Liver (tissue), 8 donors: ENCODE measurements at regions not wholly inside any gene's neighbourhood (a gene's known extent, or its start where the extent isn't known, plus 50 kb on each side); places are given as distances from the start of the nearest gene placed in this dataset.

Experiments
- DNase-seq: peaks from one replicate; pipeline ENCODE4 v3.0.0-alpha.2; 2017; ENCODE audit warnings: low spot score
- H3K27ac ChIP-seq, 2 donors: one replicate each; pipeline ENCODE4 v1.7.0; 2013; ENCODE audit warnings: inconsistent platforms in 2 of 2, low read length in 2 of 2, control low read depth in 1 of 2, low read depth in 1 of 2, mild to moderate bottlenecking in 1 of 2
- H3K27me3 ChIP-seq, 4 donors: one replicate each; pipeline versions ENCODE4 v1.6.1 to v1.7.0; 2013; ENCODE audit warnings: low read length in 3 of 4, inconsistent platforms in 1 of 4, mild to moderate bottlenecking in 1 of 4, moderate library complexity in 1 of 4; ENCODE audit not compliant: control insufficient read depth in 4 of 4, insufficient read depth in 4 of 4
- H3K36me3 ChIP-seq, 4 donors: one replicate each; pipeline versions ENCODE4 v1.6.1 to v1.7.0; 2013; ENCODE audit warnings: low read length in 3 of 4, mild to moderate bottlenecking in 3 of 4, low read depth in 1 of 4, moderate library complexity in 1 of 4; ENCODE audit not compliant: control insufficient read depth in 4 of 4, insufficient read depth in 3 of 4
- H3K4me1 ChIP-seq, 4 donors: one replicate each; pipeline versions ENCODE4 v1.6.1 to v1.7.0; 2013; ENCODE audit warnings: low read length in 3 of 4, mild to moderate bottlenecking in 3 of 4, moderate library complexity in 1 of 4; ENCODE audit not compliant: control insufficient read depth in 4 of 4, insufficient read depth in 4 of 4
- H3K4me3 ChIP-seq, 3 donors: one replicate each; pipeline versions ENCODE4 v1.6.1 to v1.7.0; 2013; ENCODE audit warnings: low read length in 3 of 3, control low read depth in 1 of 3, low read depth in 1 of 3, mild to moderate bottlenecking in 1 of 3
- H3K9ac ChIP-seq, 2 donors: one replicate each; pipeline ENCODE4 v1.7.0; 2013; ENCODE audit warnings: low read length in 2 of 2, mild to moderate bottlenecking in 2 of 2, moderate library complexity in 2 of 2, control low read depth in 1 of 2, low read depth in 1 of 2
- H3K9me3 ChIP-seq, 4 donors: one replicate each; pipeline versions ENCODE4 v1.6.1 to v1.7.0; 2013; ENCODE audit warnings: low read length in 3 of 4; ENCODE audit not compliant: control insufficient read depth in 4 of 4
- EGR1 ChIP-seq, 2 donors: IDR thresholded peaks; 2 replicates each; pipeline ENCODE4 v1.6.1; 2016 to 2018; ENCODE audit warnings: antibody characterized with exemption in 2 of 2, low read depth in 2 of 2
- FOXA1 ChIP-seq: IDR thresholded peaks from 2 replicates; pipeline ENCODE4 v1.6.1; 2016; ENCODE audit warnings: antibody characterized with exemption
- FOXA2 ChIP-seq: IDR thresholded peaks from 2 replicates; pipeline ENCODE4 v1.6.1; 2016; ENCODE audit warnings: antibody characterized with exemption
- GABPA ChIP-seq, 2 donors: IDR thresholded peaks in 1 of 2; conservative IDR thresholded peaks in 1 of 2; 2 replicates each; pipeline ENCODE4 v1.6.1; 2016; ENCODE audit warnings: antibody characterized with exemption in 2 of 2, mild to moderate bottlenecking in 1 of 2, moderate library complexity in 1 of 2
- HNF4A ChIP-seq, 2 donors: conservative IDR thresholded peaks; 2 replicates each; pipeline ENCODE4 v1.6.1; 2016; ENCODE audit warnings: antibody characterized with exemption in 2 of 2, mild to moderate bottlenecking in 2 of 2
- HNF4G ChIP-seq: IDR thresholded peaks from 2 replicates; pipeline ENCODE4 v1.6.1; 2016; ENCODE audit warnings: antibody characterized with exemption
- JUND ChIP-seq, 2 donors: IDR thresholded peaks; 2 replicates each; pipeline ENCODE4 v1.6.1; 2016; ENCODE audit warnings: antibody characterized with exemption in 2 of 2
- NR2F2 ChIP-seq: IDR thresholded peaks from 2 replicates; pipeline ENCODE4 v1.6.1; 2016; ENCODE audit warnings: antibody characterized with exemption
- RAD21 ChIP-seq, 2 donors: IDR thresholded peaks; 2 replicates each; pipeline ENCODE4 v1.6.1; 2016; ENCODE audit warnings: antibody characterized with exemption in 2 of 2, mild to moderate bottlenecking in 2 of 2
- RXRA ChIP-seq, 2 donors: IDR thresholded peaks; 2 replicates each; pipeline ENCODE4 v1.6.1; 2017 to 2018; ENCODE audit warnings: antibody characterized with exemption in 2 of 2, mild to moderate bottlenecking in 1 of 2
- SP1 ChIP-seq: IDR thresholded peaks from 2 replicates; pipeline ENCODE4 v1.6.1; 2018; ENCODE audit warnings: antibody characterized with exemption, mild to moderate bottlenecking
- TAF1 ChIP-seq: conservative IDR thresholded peaks from 2 replicates; pipeline ENCODE4 v1.6.1; 2016; ENCODE audit warnings: antibody characterized with exemption, mild to moderate bottlenecking
- YY1 ChIP-seq: IDR thresholded peaks from 2 replicates; pipeline ENCODE4 v1.6.1; 2016; ENCODE audit warnings: antibody characterized with exemption, mild to moderate bottlenecking
- WGBS: extraction: QIAGEN DNeasy Blood & Tissue Kit; methylation state at CpG from one replicate; pipeline ENCODE4 v1.1.7; 2013; 5-methylcytosine and 5-hydroxymethylcytosine counted together
- TF ChIP-seq, protein P1 (sequence below): IDR thresholded peaks from 2 replicates; pipeline ENCODE4 v1.6.1; 2016; ENCODE audit warnings: antibody characterized with exemption
- TF ChIP-seq, protein P2 (sequence below): IDR thresholded peaks from 2 replicates; pipeline ENCODE4 v1.6.1; 2016; ENCODE audit warnings: antibody characterized with exemption
- TF ChIP-seq, protein P3 (sequence below): IDR thresholded peaks from 2 replicates; pipeline ENCODE4 v1.6.1; 2016; ENCODE audit warnings: antibody characterized with exemption, mild to moderate bottlenecking
- TF ChIP-seq, protein P4 (sequence below): fragments of 150-350 bp; IDR thresholded peaks from 2 replicates; pipeline ENCODE4 v1.5.1; 2017; ENCODE audit warnings: improper control_type of control experiment, low read depth, low read length; ENCODE audit not compliant: missing input control
- TF ChIP-seq, protein P5 (sequence below): IDR thresholded peaks from 2 replicates; pipeline ENCODE4 v1.6.1; 2016; ENCODE audit warnings: antibody characterized with exemption
- donor health status: healthy.
- donor health status: healthy.
- donor health status: healthy.
- donor health status: healthy.
- donor health status: healthy.

DNA sequence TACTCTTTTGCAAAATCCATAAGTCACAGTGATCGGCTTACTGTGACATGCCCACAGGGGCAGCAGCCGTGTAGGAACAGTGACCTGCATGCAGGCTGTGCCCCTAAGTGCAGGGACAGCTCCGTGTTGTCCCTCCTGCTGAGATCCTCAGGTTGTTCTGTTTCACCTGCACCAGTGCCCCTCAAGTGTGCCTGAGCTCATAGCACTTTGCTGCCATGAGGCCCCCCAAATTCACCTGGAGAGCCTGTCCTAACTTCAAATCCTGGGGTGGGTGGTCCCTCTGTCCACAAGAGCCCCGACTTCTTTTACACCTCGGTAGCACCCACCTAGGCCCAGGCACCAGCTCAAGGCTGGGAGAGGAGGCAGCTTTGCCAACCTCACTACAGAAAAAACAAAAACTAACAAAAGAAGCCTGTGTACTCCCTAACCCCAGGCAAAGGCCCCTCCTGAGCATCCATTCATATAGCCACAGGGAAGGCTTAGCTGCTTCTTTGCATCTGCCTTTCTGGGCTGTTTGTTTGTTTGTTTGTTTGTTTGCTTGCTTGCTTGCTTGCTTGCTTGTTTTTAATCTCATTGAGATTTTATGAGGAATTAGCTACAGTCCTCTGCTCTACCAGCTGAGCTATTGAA lies 214.5 kb downstream of the AUH start:
- 91% methylated on average over 5 of the region's 5 CpGs for WGBS
- no peaks in the 10 kb centered on the region for H3K27me3 ChIP-seq
- no peak for DNase-seq
- no peak overlapping the region for H3K9ac ChIP-seq
- H3K4me3 ChIP-seq = no peak overlapping the region
- H3K27ac ChIP-seq = no peak overlapping the region
- peaks cover 0 to 1% (median 0%) of the 10 kb centered on the region in 4 donors for H3K9me3 ChIP-seq
- TF ChIP-seq, protein P1, sequence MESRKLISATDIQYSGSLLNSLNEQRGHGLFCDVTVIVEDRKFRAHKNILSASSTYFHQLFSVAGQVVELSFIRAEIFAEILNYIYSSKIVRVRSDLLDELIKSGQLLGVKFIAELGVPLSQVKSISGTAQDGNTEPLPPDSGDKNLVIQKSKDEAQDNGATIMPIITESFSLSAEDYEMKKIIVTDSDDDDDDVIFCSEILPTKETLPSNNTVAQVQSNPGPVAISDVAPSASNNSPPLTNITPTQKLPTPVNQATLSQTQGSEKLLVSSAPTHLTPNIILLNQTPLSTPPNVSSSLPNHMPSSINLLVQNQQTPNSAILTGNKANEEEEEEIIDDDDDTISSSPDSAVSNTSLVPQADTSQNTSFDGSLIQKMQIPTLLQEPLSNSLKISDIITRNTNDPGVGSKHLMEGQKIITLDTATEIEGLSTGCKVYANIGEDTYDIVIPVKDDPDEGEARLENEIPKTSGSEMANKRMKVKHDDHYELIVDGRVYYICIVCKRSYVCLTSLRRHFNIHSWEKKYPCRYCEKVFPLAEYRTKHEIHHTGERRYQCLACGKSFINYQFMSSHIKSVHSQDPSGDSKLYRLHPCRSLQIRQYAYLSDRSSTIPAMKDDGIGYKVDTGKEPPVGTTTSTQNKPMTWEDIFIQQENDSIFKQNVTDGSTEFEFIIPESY = no peak
- TF ChIP-seq RAD21 (IDR thresholded peaks at IDR 0.05) (no peak), GABPA (IDR thresholded peaks at IDR 0.05 in 1 of 2, conservative IDR thresholded peaks at IDR 0.05 in 1 of 2) (no peak), TAF1 (no peak), NR2F2 (no peak), EGR1 (IDR thresholded peaks at IDR 0.05; ENCODE audit: low read depth in 2 of 2) (no peak), FOXA2 (no peak), HNF4A (conservative IDR thresholded peaks at IDR 0.05) (no peak), SP1 (no peak), RXRA (IDR thresholded peaks at IDR 0.05) (no peak), HNF4G (no peak), JUND (IDR thresholded peaks at IDR 0.05) (no peak), FOXA1 (no peak), YY1 (no peak)
- TF ChIP-seq, protein P2, sequence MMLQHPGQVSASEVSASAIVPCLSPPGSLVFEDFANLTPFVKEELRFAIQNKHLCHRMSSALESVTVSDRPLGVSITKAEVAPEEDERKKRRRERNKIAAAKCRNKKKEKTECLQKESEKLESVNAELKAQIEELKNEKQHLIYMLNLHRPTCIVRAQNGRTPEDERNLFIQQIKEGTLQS = no peak
- TF ChIP-seq, protein P3, sequence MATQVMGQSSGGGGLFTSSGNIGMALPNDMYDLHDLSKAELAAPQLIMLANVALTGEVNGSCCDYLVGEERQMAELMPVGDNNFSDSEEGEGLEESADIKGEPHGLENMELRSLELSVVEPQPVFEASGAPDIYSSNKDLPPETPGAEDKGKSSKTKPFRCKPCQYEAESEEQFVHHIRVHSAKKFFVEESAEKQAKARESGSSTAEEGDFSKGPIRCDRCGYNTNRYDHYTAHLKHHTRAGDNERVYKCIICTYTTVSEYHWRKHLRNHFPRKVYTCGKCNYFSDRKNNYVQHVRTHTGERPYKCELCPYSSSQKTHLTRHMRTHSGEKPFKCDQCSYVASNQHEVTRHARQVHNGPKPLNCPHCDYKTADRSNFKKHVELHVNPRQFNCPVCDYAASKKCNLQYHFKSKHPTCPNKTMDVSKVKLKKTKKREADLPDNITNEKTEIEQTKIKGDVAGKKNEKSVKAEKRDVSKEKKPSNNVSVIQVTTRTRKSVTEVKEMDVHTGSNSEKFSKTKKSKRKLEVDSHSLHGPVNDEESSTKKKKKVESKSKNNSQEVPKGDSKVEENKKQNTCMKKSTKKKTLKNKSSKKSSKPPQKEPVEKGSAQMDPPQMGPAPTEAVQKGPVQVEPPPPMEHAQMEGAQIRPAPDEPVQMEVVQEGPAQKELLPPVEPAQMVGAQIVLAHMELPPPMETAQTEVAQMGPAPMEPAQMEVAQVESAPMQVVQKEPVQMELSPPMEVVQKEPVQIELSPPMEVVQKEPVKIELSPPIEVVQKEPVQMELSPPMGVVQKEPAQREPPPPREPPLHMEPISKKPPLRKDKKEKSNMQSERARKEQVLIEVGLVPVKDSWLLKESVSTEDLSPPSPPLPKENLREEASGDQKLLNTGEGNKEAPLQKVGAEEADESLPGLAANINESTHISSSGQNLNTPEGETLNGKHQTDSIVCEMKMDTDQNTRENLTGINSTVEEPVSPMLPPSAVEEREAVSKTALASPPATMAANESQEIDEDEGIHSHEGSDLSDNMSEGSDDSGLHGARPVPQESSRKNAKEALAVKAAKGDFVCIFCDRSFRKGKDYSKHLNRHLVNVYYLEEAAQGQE = no peak
- TF ChIP-seq, protein P4, sequence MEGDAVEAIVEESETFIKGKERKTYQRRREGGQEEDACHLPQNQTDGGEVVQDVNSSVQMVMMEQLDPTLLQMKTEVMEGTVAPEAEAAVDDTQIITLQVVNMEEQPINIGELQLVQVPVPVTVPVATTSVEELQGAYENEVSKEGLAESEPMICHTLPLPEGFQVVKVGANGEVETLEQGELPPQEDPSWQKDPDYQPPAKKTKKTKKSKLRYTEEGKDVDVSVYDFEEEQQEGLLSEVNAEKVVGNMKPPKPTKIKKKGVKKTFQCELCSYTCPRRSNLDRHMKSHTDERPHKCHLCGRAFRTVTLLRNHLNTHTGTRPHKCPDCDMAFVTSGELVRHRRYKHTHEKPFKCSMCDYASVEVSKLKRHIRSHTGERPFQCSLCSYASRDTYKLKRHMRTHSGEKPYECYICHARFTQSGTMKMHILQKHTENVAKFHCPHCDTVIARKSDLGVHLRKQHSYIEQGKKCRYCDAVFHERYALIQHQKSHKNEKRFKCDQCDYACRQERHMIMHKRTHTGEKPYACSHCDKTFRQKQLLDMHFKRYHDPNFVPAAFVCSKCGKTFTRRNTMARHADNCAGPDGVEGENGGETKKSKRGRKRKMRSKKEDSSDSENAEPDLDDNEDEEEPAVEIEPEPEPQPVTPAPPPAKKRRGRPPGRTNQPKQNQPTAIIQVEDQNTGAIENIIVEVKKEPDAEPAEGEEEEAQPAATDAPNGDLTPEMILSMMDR = no peak
- TF ChIP-seq, protein P5, sequence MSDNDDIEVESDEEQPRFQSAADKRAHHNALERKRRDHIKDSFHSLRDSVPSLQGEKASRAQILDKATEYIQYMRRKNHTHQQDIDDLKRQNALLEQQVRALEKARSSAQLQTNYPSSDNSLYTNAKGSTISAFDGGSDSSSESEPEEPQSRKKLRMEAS = no peak
- no peaks in the 10 kb centered on the region for H3K36me3 ChIP-seq
- no peaks in the 10 kb centered on the region for H3K4me1 ChIP-seq
